Lung (tissue), 11 donors: ENCODE measurements at regions not wholly inside any gene's neighbourhood (a gene's known extent, or its start where the extent isn't known, plus 50 kb on each side); places are given as distances from the start of the nearest gene placed in this dataset.

Experiments
- ATAC-seq: fragments of 200-7000 bp; cut with Tn5 transposase; one replicate; pipeline ENCODE4 v1.9.1; 2020; ENCODE audit warnings: moderate number of reproducible peaks; ENCODE audit not compliant: insufficient read depth, low FRiP score
- DNase-seq, 3 donors: peaks; one replicate each; pipeline ENCODE4 v3.0.0-alpha.2; 2013 to 2017
- H3K27ac ChIP-seq, 2 donors: one replicate each; pipeline ENCODE4 v1.5.1; 2013; ENCODE audit warnings: mild to moderate bottlenecking in 2 of 2, moderate library complexity in 2 of 2, control low read depth in 1 of 2, inconsistent platforms in 1 of 2, low read depth in 1 of 2, low read length in 1 of 2
- H3K27me3 ChIP-seq, 3 donors: one replicate each; pipeline ENCODE4 v1.5.1; 2013; ENCODE audit warnings: low read length in 2 of 3; ENCODE audit not compliant: control insufficient read depth in 3 of 3, insufficient read depth in 3 of 3
- H3K36me3 ChIP-seq, 4 donors: one replicate each; pipeline ENCODE4 v1.5.1; 2013; ENCODE audit warnings: low read length in 4 of 4, mild to moderate bottlenecking in 1 of 4, moderate library complexity in 1 of 4; ENCODE audit not compliant: control insufficient read depth in 4 of 4, insufficient read depth in 4 of 4
- H3K4me1 ChIP-seq, 5 donors: one replicate each; pipeline ENCODE4 v1.5.1; 2013; ENCODE audit warnings: low read length in 5 of 5, mild to moderate bottlenecking in 2 of 5, moderate library complexity in 1 of 5; ENCODE audit not compliant: control insufficient read depth in 5 of 5, insufficient read depth in 5 of 5
- H3K4me3 ChIP-seq: one replicate; pipeline ENCODE4 v1.5.1; 2013; ENCODE audit warnings: mild to moderate bottlenecking, control low read depth, moderate library complexity
- H3K9ac ChIP-seq, 2 donors: one replicate each; pipeline ENCODE4 v1.5.1; 2013; ENCODE audit warnings: low read length in 2 of 2, control low read depth in 1 of 2; ENCODE audit not compliant: insufficient read depth in 1 of 2
- H3K9me3 ChIP-seq, 4 donors: one replicate each; pipeline ENCODE4 v1.5.1; 2013; ENCODE audit warnings: low read length in 3 of 4, mild to moderate bottlenecking in 1 of 4, moderate library complexity in 1 of 4; ENCODE audit not compliant: control insufficient read depth in 4 of 4, insufficient read depth in 3 of 4
- WGBS, 2 donors: extraction: QIAGEN DNeasy Blood & Tissue Kit; methylation state at CpG; one replicate each; pipeline ENCODE4 v1.1.7; 2013; 5-methylcytosine and 5-hydroxymethylcytosine counted together
- TF ChIP-seq, protein P1 (sequence below): IDR thresholded peaks from 2 replicates; pipeline ENCODE4 v1.5.1; 2012; ENCODE audit warnings: mild to moderate bottlenecking; ENCODE audit errors: control extremely low read depth, extremely low read depth
- donor health status: control.
- donor health status: control.
- donor health status: Bipolar disorder and iron deficiency.
- donor health status: healthy.
- donor health status: DM: yes; HTN: yes; CAD: no.

DNA sequence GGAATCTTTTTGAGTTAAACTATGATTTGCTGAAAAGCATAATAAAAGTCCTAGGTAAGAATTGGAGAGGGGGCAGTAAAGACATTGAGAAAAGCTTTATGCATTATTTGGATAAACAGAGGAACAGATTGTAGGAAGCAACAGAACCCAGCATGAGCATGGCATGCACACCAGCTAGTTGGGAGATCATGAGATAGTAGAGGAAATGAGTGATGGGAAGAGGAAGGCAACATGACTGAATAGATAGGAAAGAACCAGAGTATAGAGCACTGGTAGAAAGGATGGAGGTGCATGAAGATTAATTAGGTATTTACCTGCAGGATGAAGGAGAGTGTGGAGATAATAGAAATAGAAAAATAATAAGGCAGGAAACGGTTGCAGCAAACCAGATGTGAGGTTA, 248.5 kb upstream of the LMO3 start:
- H3K9me3 ChIP-seq: no peaks in the 10 kb centered on the region
- H3K4me1 ChIP-seq: no peaks in the 10 kb centered on the region
- no peak overlapping the region for H3K9ac ChIP-seq
- no peak overlapping the region for H3K27ac ChIP-seq
- DNase-seq (no peak), ATAC-seq (no peak)
- no peak overlapping the region for H3K4me3 ChIP-seq
- H3K36me3 ChIP-seq: no peaks in the 10 kb centered on the region
- no peaks in the 10 kb centered on the region for H3K27me3 ChIP-seq
- 65 to 80% methylated on average over 1 of the region's 1 CpG for WGBS, 2 donors
- TF ChIP-seq, protein P1, sequence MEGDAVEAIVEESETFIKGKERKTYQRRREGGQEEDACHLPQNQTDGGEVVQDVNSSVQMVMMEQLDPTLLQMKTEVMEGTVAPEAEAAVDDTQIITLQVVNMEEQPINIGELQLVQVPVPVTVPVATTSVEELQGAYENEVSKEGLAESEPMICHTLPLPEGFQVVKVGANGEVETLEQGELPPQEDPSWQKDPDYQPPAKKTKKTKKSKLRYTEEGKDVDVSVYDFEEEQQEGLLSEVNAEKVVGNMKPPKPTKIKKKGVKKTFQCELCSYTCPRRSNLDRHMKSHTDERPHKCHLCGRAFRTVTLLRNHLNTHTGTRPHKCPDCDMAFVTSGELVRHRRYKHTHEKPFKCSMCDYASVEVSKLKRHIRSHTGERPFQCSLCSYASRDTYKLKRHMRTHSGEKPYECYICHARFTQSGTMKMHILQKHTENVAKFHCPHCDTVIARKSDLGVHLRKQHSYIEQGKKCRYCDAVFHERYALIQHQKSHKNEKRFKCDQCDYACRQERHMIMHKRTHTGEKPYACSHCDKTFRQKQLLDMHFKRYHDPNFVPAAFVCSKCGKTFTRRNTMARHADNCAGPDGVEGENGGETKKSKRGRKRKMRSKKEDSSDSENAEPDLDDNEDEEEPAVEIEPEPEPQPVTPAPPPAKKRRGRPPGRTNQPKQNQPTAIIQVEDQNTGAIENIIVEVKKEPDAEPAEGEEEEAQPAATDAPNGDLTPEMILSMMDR: no peak

DNA sequence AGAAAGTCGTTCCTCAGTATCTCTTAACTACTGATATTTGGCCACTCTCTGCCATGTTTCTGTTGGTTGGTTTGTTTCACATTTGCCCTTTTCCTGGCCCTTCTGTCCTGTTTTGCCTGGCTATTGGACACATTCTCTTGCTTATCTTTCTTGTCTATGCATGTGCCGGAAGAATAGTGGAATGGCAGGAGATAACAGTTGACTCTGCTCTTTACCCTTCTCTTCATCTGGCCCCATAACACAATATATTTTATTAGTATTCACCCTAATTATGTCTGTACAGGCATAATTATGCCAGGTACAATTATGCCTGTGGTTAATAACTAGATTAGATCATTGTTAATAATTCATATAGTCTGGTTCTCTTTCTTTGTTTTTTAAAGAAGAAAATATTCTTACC, 243.5 kb upstream of the LMO3 start:
- no peak for ATAC-seq
- Histone ChIP-seq H3K36me3 (no peaks in the 10 kb centered on the region), H3K27me3 (no peaks in the 10 kb centered on the region), H3K27ac (no peak overlapping the region), H3K4me1 (no peaks in the 10 kb centered on the region), H3K9ac (no peak overlapping the region), H3K4me3 (no peak overlapping the region), H3K9me3 (no peaks in the 10 kb centered on the region)
- WGBS, 2 donors: 64 to 85% methylated on average over 2 of the region's 2 CpGs
- no peak for DNase-seq
- TF ChIP-seq, protein P1: no peak

DNA sequence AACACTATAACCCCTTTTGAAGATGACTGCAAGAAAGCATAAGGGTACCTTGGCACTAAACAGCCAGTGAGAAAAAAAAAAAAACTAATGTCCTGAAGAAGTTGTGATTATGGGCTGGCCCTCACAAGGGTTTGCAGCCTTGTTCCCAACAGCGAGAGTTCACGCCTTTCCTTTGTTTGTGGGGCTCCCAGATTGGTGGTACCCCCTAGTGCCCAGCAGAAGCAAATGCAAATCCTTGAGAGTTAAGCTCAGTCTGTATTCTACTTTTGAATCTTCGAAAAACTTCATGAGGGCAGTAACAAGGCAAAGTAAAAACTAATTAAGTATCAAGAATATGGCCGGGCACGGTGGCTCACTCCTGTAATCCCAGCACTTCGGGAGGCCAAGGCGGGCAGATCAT, 238.9 kb upstream of the LMO3 start:
- DNase-seq (no peak), ATAC-seq (no peak)
- Histone ChIP-seq H3K27ac (no peak overlapping the region), H3K9me3 (no peaks in the 10 kb centered on the region), H3K9ac (no peak overlapping the region), H3K27me3 (no peaks in the 10 kb centered on the region), H3K4me1 (no peaks in the 10 kb centered on the region), H3K4me3 (no peak overlapping the region), H3K36me3 (no peaks in the 10 kb centered on the region)
- WGBS, 2 donors: 84 to 85% methylated on average over 7 of the region's 7 CpGs
- TF ChIP-seq, protein P1: no peak

DNA sequence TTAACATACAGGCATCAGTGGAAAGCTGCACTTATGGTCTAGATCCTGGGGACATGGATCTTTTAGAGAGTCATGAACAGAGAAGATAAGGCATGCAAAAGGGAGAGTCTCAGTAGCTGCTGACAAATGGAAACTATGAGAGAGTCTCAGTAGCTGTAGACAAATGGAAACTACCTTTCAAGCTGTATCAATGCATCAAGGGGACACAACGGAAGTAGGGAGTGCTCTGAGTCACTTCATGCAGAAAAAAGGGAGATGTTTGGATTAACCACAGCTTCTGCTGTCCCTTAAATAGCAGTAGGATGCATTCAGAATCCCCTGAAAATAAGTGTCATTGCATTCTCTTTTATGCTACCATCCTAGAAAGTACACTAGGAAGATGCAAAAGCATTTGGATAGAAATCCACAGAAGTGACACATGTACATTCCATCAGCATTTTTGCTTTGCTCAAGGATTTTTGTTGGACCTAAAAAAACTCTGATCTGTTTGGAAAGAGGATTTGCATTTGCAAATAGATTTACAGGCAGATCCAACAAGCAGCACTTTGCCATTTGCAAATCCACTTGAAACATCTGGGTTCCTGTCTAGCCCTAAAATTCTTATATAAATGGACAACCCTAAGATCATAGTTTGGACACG, 227.5 kb upstream of the LMO3 start:
- DNase-seq (no peak), ATAC-seq (no peak)
- Histone ChIP-seq H3K9me3 (no peaks in the 10 kb centered on the region), H3K27me3 (no peaks in the 10 kb centered on the region), H3K4me3 (no peak overlapping the region), H3K9ac (no peak overlapping the region), H3K4me1 (no peaks in the 10 kb centered on the region), H3K36me3 (no peaks in the 10 kb centered on the region), H3K27ac (no peak overlapping the region)
- TF ChIP-seq, protein P1: no peak
- 54 to 69% methylated on average over 2 of the region's 2 CpGs for WGBS, 2 donors
